ENCODE measurements at regions not wholly inside any gene's neighbourhood (a gene's known extent, or its start where the extent isn't known, plus 50 kb on each side); places are given as distances from the start of the nearest gene placed in this dataset.

DNA sequence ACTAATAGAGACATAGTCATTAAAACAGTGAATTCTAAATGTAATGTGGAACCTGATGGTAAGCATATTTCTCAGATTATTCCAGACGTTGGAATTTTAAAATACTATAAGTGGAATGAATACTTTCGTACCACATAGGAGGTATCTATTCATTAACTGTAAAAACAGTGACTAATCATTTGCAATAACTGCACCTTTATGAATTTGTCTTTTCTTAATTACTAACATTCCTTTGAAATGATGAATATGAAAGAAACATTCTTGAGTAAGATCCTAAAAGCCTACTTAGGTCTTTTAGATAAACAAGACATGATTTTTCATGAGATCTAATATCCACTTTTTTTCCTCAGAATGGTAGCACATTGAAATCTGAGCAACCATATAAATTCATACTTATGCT, 549.0 kb upstream of the LRRN3 start:
- Histone ChIP-seq H4K20me1 (ENCODE audit: insufficient read depth, low read length) (no peaks in the 10 kb centered on the region; the same call in 1 of the 2 replicates), H3K27ac (ENCODE audit: extremely low read length, insufficient read depth, low read length) (no peak overlapping the region), H3K4me2 (ENCODE audit: low read depth, low read length) (no peak overlapping the region), H3K4me3 (replicated peaks in 1 of 3; ENCODE audit: insufficient read depth in 1 of 3, low read depth in 2 of 3, low read length in 3 of 3) (no peak overlapping the region), H3K9me3 (ENCODE audit: low read length) (no peaks in the 10 kb centered on the region), H3K9ac (ENCODE audit: insufficient read depth, low read depth, low read length) (no peak overlapping the region), H3K4me1 (ENCODE audit: insufficient read depth, low read length) (no peaks in the 10 kb centered on the region), H3K36me3 (replicated peaks in 1 of 2; ENCODE audit: control insufficient read depth in 1 of 2, insufficient read depth in 2 of 2, low read length in 2 of 2) (no peaks in the 10 kb centered on the region), H3K79me2 (ENCODE audit: insufficient read depth, low read length) (no peaks in the 10 kb centered on the region), H2AFZ (ENCODE audit: low read length) (no peak overlapping the region), H3K27me3 (ENCODE audit: control insufficient read depth in 1 of 2, insufficient read depth in 2 of 2, low read length in 2 of 2) (no peaks in the 10 kb centered on the region)
- POLR2A ChIA-PET, result no interaction called here
- no peak for DNase-seq (ENCODE audit: low spot score)
- in situ Hi-C loops (cut with HindIII; ENCODE audit: extremely low pct_ligation_motif_present, low pct_unique_long_range_greater_than_20kb) (no loop called here), intact Hi-C loops (cut with micrococcal nuclease; ENCODE audit: unreplicated experiment) (no loop called here)
- TF ChIP-seq ZNF263 (CRISPR knock-in tag; IDR thresholded peaks at IDR 0.05) (no peak), ZNF552 (CRISPR knock-in tag; IDR thresholded peaks at IDR 0.05; ENCODE audit: borderline replicate concordance) (no peak), ZNF709 (CRISPR knock-in tag; IDR thresholded peaks at IDR 0.05) (no peak), ZNF251 (CRISPR knock-in tag; IDR thresholded peaks at IDR 0.05) (no peak), HIVEP1 (CRISPR knock-in tag; IDR thresholded peaks at IDR 0.05) (no peak), SP5 (CRISPR knock-in tag; IDR thresholded peaks at IDR 0.05; ENCODE audit: borderline replicate concordance, low read depth) (no peak), SNAPC2 (CRISPR knock-in tag; IDR thresholded peaks at IDR 0.05) (no peak), ZNF576 (CRISPR knock-in tag; IDR thresholded peaks at IDR 0.05) (no peak), HIC2 (CRISPR knock-in tag; IDR thresholded peaks at IDR 0.05; ENCODE audit: low read depth) (no peak), HDAC6 (IDR thresholded peaks at IDR 0.05; ENCODE audit: low read depth, low read length) (no peak)
- TF ChIP-seq, protein P1, sequence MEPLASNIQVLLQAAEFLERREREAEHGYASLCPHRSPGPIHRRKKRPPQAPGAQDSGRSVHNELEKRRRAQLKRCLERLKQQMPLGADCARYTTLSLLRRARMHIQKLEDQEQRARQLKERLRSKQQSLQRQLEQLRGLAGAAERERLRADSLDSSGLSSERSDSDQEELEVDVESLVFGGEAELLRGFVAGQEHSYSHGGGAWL (CRISPR knock-in tag; IDR thresholded peaks at IDR 0.05), result no peak
- CTCF ChIA-PET (ENCODE audit: low intra/inter-chr PET ratio, low total read pairs), result no interaction called here
- ATAC-seq, result no peak
- WGBS (ENCODE audit: low lambda C conversion rate), result 2% methylated on average over 2 of the region's 2 CpGs
- BruUV-seq (replicated peaks), result no TSS peak
- FAIRE-seq, result no peak
